Esophagus (tissue), 2 donors: ENCODE measurements at regions not wholly inside any gene's neighbourhood (a gene's known extent, or its start where the extent isn't known, plus 50 kb on each side); places are given as distances from the start of the nearest gene placed in this dataset.

ENCODE experiments used
- H3K27ac ChIP-seq, 2 donors: one replicate each; pipeline ENCODE4 v1.5.1; 2013; ENCODE audit warnings: low read depth in 2 of 2, mild to moderate bottlenecking in 2 of 2, inconsistent platforms in 1 of 2, low read length in 1 of 2, moderate library complexity in 1 of 2
- H3K27me3 ChIP-seq, 2 donors: one replicate each; pipeline ENCODE4 v1.6.1; 2013; ENCODE audit warnings: low read length in 2 of 2, control low read depth in 1 of 2, mild to moderate bottlenecking in 1 of 2; ENCODE audit not compliant: insufficient read depth in 2 of 2, control insufficient read depth in 1 of 2
- H3K36me3 ChIP-seq, 2 donors: one replicate each; pipeline ENCODE4 v1.6.1; 2013; ENCODE audit warnings: low read length in 1 of 2; ENCODE audit not compliant: control insufficient read depth in 2 of 2, insufficient read depth in 2 of 2
- H3K4me1 ChIP-seq, 2 donors: one replicate each; pipeline ENCODE4 v1.6.1; 2013; ENCODE audit warnings: low read length in 1 of 2; ENCODE audit not compliant: control insufficient read depth in 2 of 2, insufficient read depth in 2 of 2
- H3K4me3 ChIP-seq, 2 donors: one replicate each; pipeline ENCODE4 v1.5.1; 2013; ENCODE audit warnings: low read length in 2 of 2, mild to moderate bottlenecking in 2 of 2, low read depth in 1 of 2, moderate library complexity in 1 of 2
- H3K9me3 ChIP-seq, 2 donors: one replicate each; pipeline ENCODE4 v1.6.1; 2013; ENCODE audit warnings: mild to moderate bottlenecking in 2 of 2, low read depth in 1 of 2, low read length in 1 of 2, moderate library complexity in 1 of 2; ENCODE audit not compliant: control insufficient read depth in 2 of 2, insufficient read depth in 1 of 2
- WGBS, 2 donors: extraction: QIAGEN DNeasy Blood & Tissue Kit; methylation state at CpG; one replicate each; pipeline ENCODE4 v1.1.7; 2013; 5-methylcytosine and 5-hydroxymethylcytosine counted together
- donor health status: healthy with polysubstance abuse.
- donor health status: Bipolar disorder and iron deficiency.

- no peaks in the 10 kb centered on the region for H3K36me3 ChIP-seq
These were observed 1519.5 kb downstream of the CDH11 start for GRCh38 chr16:63602206-63602927.

GRCh38 chr16:63596716-63597115, 1525.1 kb downstream of the CDH11 start:
- no peak overlapping the region for H3K27ac ChIP-seq
- no peak overlapping the region for H3K4me3 ChIP-seq
- H3K36me3 ChIP-seq = no peaks in the 10 kb centered on the region
- no peaks in the 10 kb centered on the region for H3K27me3 ChIP-seq
- H3K9me3 ChIP-seq = no peaks in the 10 kb centered on the region
- 63 to 73% methylated on average over 1 of the region's 1 CpG for WGBS, 2 donors
- no peaks in the 10 kb centered on the region for H3K4me1 ChIP-seq

More at GRCh38 chr16:63602206-63602927, 1519.5 kb downstream of the CDH11 start:
- Histone ChIP-seq H3K4me1 (no peaks in the 10 kb centered on the region), H3K27ac (no peak overlapping the region), H3K4me3 (no peak overlapping the region), H3K27me3 (no peaks in the 10 kb centered on the region), H3K9me3 (no peaks in the 10 kb centered on the region)
- WGBS, 2 donors = 66 to 72% methylated on average over 3 of the region's 3 CpGs

GRCh38 chr16:63592852-63593251, 1529.0 kb downstream of the CDH11 start:
- WGBS, 2 donors = 69 to 73% methylated on average over 3 of the region's 3 CpGs
- no peaks in the 10 kb centered on the region for H3K9me3 ChIP-seq
- H3K27me3 ChIP-seq = no peaks in the 10 kb centered on the region
- H3K27ac ChIP-seq = no peak overlapping the region
- H3K4me1 ChIP-seq = no peaks in the 10 kb centered on the region
- no peak overlapping the region for H3K4me3 ChIP-seq
- H3K36me3 ChIP-seq = no peaks in the 10 kb centered on the region

- no peaks in the 10 kb centered on the region for H3K4me1 ChIP-seq
- H3K36me3 ChIP-seq = no peaks in the 10 kb centered on the region
- H3K9me3 ChIP-seq = no peaks in the 10 kb centered on the region
- no peak overlapping the region for H3K27ac ChIP-seq
- 73 to 78% methylated on average over 5 of the region's 5 CpGs for WGBS, 2 donors
- H3K27me3 ChIP-seq = no peaks in the 10 kb centered on the region
- H3K4me3 ChIP-seq = no peak overlapping the region
These were observed 1540.3 kb downstream of the CDH11 start for GRCh38 chr16:63581570-63581969.

- WGBS, 2 donors = 80 to 87% methylated on average over 1 of the region's 1 CpG
- Histone ChIP-seq H3K4me1 (no peaks in the 10 kb centered on the region), H3K36me3 (no peaks in the 10 kb centered on the region), H3K27me3 (no peaks in the 10 kb centered on the region), H3K9me3 (no peaks in the 10 kb centered on the region), H3K4me3 (no peak overlapping the region), H3K27ac (no peak overlapping the region)
These were observed 1542.6 kb upstream of the CDH8 start for GRCh38 chr16:63578791-63579190.

- H3K27ac ChIP-seq = no peak overlapping the region
- no peaks in the 10 kb centered on the region for H3K9me3 ChIP-seq
- H3K4me1 ChIP-seq = no peaks in the 10 kb centered on the region
- H3K4me3 ChIP-seq = no peak overlapping the region
- no peaks in the 10 kb centered on the region for H3K36me3 ChIP-seq
- H3K27me3 ChIP-seq = no peaks in the 10 kb centered on the region
These were observed 1541.7 kb upstream of the CDH8 start for GRCh38 chr16:63577891-63578290.

GRCh38 chr16:63575041-63575440, 1538.8 kb upstream of the CDH8 start:
- no peaks in the 10 kb centered on the region for H3K4me1 ChIP-seq
- H3K4me3 ChIP-seq = no peak overlapping the region
- no peaks in the 10 kb centered on the region for H3K9me3 ChIP-seq
- 43 to 64% methylated on average over 1 of the region's 1 CpG for WGBS, 2 donors
- H3K27me3 ChIP-seq = no peaks in the 10 kb centered on the region
- no peaks in the 10 kb centered on the region for H3K36me3 ChIP-seq
- H3K27ac ChIP-seq = no peak overlapping the region

- no peak overlapping the region for H3K4me3 ChIP-seq
- no peaks in the 10 kb centered on the region for H3K27me3 ChIP-seq
- WGBS, 2 donors = 45 to 49% methylated on average over 3 of the region's 3 CpGs
- no peaks in the 10 kb centered on the region for H3K9me3 ChIP-seq
- no peaks in the 10 kb centered on the region for H3K4me1 ChIP-seq
- H3K27ac ChIP-seq = no peak overlapping the region
- no peaks in the 10 kb centered on the region for H3K36me3 ChIP-seq
These were observed 1531.9 kb upstream of the CDH8 start for GRCh38 chr16:63568164-63568563.

GRCh38 chr16:63563819-63564505, 1527.7 kb upstream of the CDH8 start:
- Histone ChIP-seq H3K9me3 (no peaks in the 10 kb centered on the region), H3K27ac (no peak overlapping the region), H3K36me3 (no peaks in the 10 kb centered on the region), H3K4me3 (no peak overlapping the region), H3K27me3 (no peaks in the 10 kb centered on the region), H3K4me1 (no peaks in the 10 kb centered on the region)
- WGBS, 2 donors = 54 to 74% methylated on average over 1 of the region's 1 CpG

- no peaks in the 10 kb centered on the region for H3K27me3 ChIP-seq
- H3K9me3 ChIP-seq = no peaks in the 10 kb centered on the region
- WGBS, 2 donors = 88 to 89% methylated on average over 1 of the region's 1 CpG
These were observed 1517.7 kb upstream of the CDH8 start for GRCh38 chr16:63553980-63554379.

More at GRCh38 chr16:63553980-63554379, 1517.7 kb upstream of the CDH8 start:
- H3K4me1 ChIP-seq = no peaks in the 10 kb centered on the region
- no peak overlapping the region for H3K4me3 ChIP-seq
- no peaks in the 10 kb centered on the region for H3K36me3 ChIP-seq
- no peak overlapping the region for H3K27ac ChIP-seq
